IMR-90 (cell line): ENCODE measurements at regions not wholly inside any gene's neighbourhood (a gene's known extent, or its start where the extent isn't known, plus 50 kb on each side); places are given as distances from the start of the nearest gene placed in this dataset.

Source experiments
- ATAC-seq: fragments of 200-7000 bp; cut with Tn5 transposase; 2 replicates; pipeline ENCODE4 v1.9.1; 2020; ENCODE audit warnings: low read depth, mild to moderate bottlenecking, moderate library complexity
- BruUV-seq: library from RNA; stranded (reverse); fragments of 400-500 nt; replicated peaks from 2 replicates; lab custom pipeline; 2021; lab: Mats Ljungman, UMichigan
- CTCF ChIA-PET: fragments of 300-600 bp; formaldehyde crosslinking; extraction: SDS; loops from one replicate; lab custom pipeline; 2021; ENCODE audit warnings: antibody characterized with exemption; lab: Yijun Ruan, JAX
- POLR2A ChIA-PET: fragments of 300-600 bp; sonication (Branson Sonifier 250); formaldehyde crosslinking; loops from one replicate; lab custom pipeline; 2022; ENCODE audit warnings: antibody characterized with exemption; ENCODE audit not compliant: unreplicated experiment; lab: Charles Lee
- DNase-seq: peaks from one replicate; pipeline ENCODE4 v3.0.0; 2013
- H2AFZ ChIP-seq: replicated peaks from 2 replicates; pipeline ENCODE3; 2013; ENCODE audit warnings: low read length, mild to moderate bottlenecking; ENCODE audit not compliant: poor library complexity
- H2AK5ac ChIP-seq: 2 replicates; pipeline ENCODE4 v1.6.1; 2013; ENCODE audit warnings: low read depth, low read length, inconsistent platforms
- H2AK9ac ChIP-seq: replicated peaks from 2 replicates; pipeline ENCODE3; 2013; ENCODE audit warnings: mild to moderate bottlenecking, low read depth, low read length, moderate library complexity; ENCODE audit not compliant: poor library complexity
- H2BK120ac ChIP-seq: 2 replicates; pipeline ENCODE4 v1.6.1; 2013; ENCODE audit warnings: low read depth, low read length, inconsistent platforms
- H2BK15ac ChIP-seq: 3 replicates; pipeline ENCODE4 v1.6.1; 2013; ENCODE audit warnings: low read depth, low read length, inconsistent platforms
- H2BK20ac ChIP-seq: 2 replicates; pipeline ENCODE4 v1.6.1; 2013; ENCODE audit warnings: low read depth, mild to moderate bottlenecking, inconsistent platforms, low read length, moderate library complexity
- H2BK5ac ChIP-seq: 2 replicates; pipeline ENCODE4 v1.6.1; 2013; ENCODE audit warnings: mild to moderate bottlenecking, low read depth, low read length, inconsistent platforms; ENCODE audit not compliant: poor library complexity, severe bottlenecking
- H3K14ac ChIP-seq: replicated peaks from 2 replicates; pipeline ENCODE4 v1.6.1; 2013; ENCODE audit warnings: low read depth, low read length, inconsistent platforms
- H3K18ac ChIP-seq: 2 replicates; pipeline ENCODE4 v1.6.1; 2013; ENCODE audit warnings: low read depth, low read length, control low read depth
- H3K23ac ChIP-seq: 2 replicates; pipeline ENCODE4 v1.6.1; 2013; ENCODE audit warnings: low read depth, low read length, inconsistent platforms
- H3K27ac ChIP-seq: 2 replicates; pipeline ENCODE4 v1.5.1; 2013; ENCODE audit warnings: mild to moderate bottlenecking, control low read depth, low read length; ENCODE audit not compliant: insufficient read depth
- H3K27me3 ChIP-seq: 2 replicates; pipeline ENCODE4 v1.6.1; 2013; ENCODE audit warnings: low read length; ENCODE audit not compliant: control insufficient read depth, insufficient read depth
- H3K36me3 ChIP-seq: 2 replicates; pipeline ENCODE4 v1.6.1; 2013; ENCODE audit warnings: low read length, mixed read lengths; ENCODE audit not compliant: control insufficient read depth, insufficient read depth
- H3K4ac ChIP-seq: 2 replicates; pipeline ENCODE4 v1.6.1; 2013; ENCODE audit warnings: low read depth, low read length, inconsistent platforms
- H3K4me1 ChIP-seq: 2 replicates; pipeline ENCODE4 v1.6.1; 2013; ENCODE audit warnings: low read length, mixed read lengths; ENCODE audit not compliant: control insufficient read depth, insufficient read depth
- H3K4me2 ChIP-seq: 2 replicates; pipeline ENCODE4 v1.6.1; 2013; ENCODE audit warnings: low read depth, mild to moderate bottlenecking, control low read depth, low read length, moderate library complexity
- H3K4me3 ChIP-seq: 2 replicates; pipeline ENCODE4 v1.5.1; 2013; ENCODE audit warnings: low read depth, mild to moderate bottlenecking, control low read depth, low read length, moderate library complexity; ENCODE audit not compliant: insufficient read depth
- H3K56ac ChIP-seq: 2 replicates; pipeline ENCODE4 v1.6.1; 2013; ENCODE audit warnings: low read length, inconsistent platforms; ENCODE audit not compliant: insufficient read depth; ENCODE audit errors: extremely low read depth
- H3K79me1 ChIP-seq, 2 experiments: 2 replicates each; pipeline ENCODE4 v1.6.1; 2013; ENCODE audit warnings: low read length in 2 of 2, inconsistent platforms in 1 of 2, low read depth in 1 of 2
- H3K9ac ChIP-seq: 2 replicates; pipeline ENCODE4 v1.6.1; 2013; ENCODE audit warnings: low read depth, low read length, control low read depth
- H3K9me1 ChIP-seq: 2 replicates; pipeline ENCODE4 v1.6.1; 2013; ENCODE audit warnings: low read length, inconsistent platforms; ENCODE audit not compliant: insufficient read depth
- H3K9me3 ChIP-seq: 2 replicates; pipeline ENCODE4 v1.6.1; 2013; ENCODE audit warnings: low read length; ENCODE audit not compliant: control insufficient read depth, insufficient read depth
- H4K20me1 ChIP-seq: 2 replicates; pipeline ENCODE4 v1.6.1; 2013; ENCODE audit warnings: low read length, inconsistent platforms; ENCODE audit not compliant: insufficient read depth
- H4K5ac ChIP-seq: 2 replicates; pipeline ENCODE4 v1.6.1; 2013; ENCODE audit warnings: mild to moderate bottlenecking, low read depth, low read length, control low read depth
- H4K8ac ChIP-seq, 2 experiments: 2 replicates each; pipeline ENCODE4 v1.6.1; 2013; ENCODE audit warnings: low read depth in 2 of 2, low read length in 2 of 2, control low read depth in 1 of 2, inconsistent platforms in 1 of 2
- H4K91ac ChIP-seq: 2 replicates; pipeline ENCODE4 v1.6.1; 2013; ENCODE audit warnings: low read depth, low read length, inconsistent platforms; ENCODE audit not compliant: insufficient read depth
- BHLHE40 ChIP-seq: fragments of 150-350 bp; IDR thresholded peaks from 2 replicates; pipeline ENCODE4 v1.6.1; 2016; ENCODE audit warnings: mild to moderate bottlenecking, low read depth, low read length
- CEBPB ChIP-seq: IDR thresholded peaks from 2 replicates; pipeline ENCODE4 v1.6.1; 2012; ENCODE audit warnings: low read depth, low read length, improper control_type of control experiment
- CHD1 ChIP-seq: IDR thresholded peaks from 2 replicates; pipeline ENCODE4 v1.6.1; 2012; ENCODE audit warnings: low read depth, low read length, improper control_type of control experiment
- FOS ChIP-seq: fragments of 150-350 bp; IDR thresholded peaks from 2 replicates; pipeline ENCODE4 v1.6.1; 2016; ENCODE audit warnings: low read depth, low read length
- MAFK ChIP-seq: IDR thresholded peaks from 2 replicates; pipeline ENCODE4 v1.6.1; 2012; ENCODE audit warnings: low read depth, low read length, improper control_type of control experiment
- MAZ ChIP-seq: IDR thresholded peaks from 2 replicates; pipeline ENCODE4 v1.6.1; 2012; ENCODE audit warnings: low read depth, mild to moderate bottlenecking, low read length, improper control_type of control experiment, moderate library complexity, borderline replicate concordance
- MXI1 ChIP-seq: IDR thresholded peaks from 2 replicates; pipeline ENCODE4 v1.6.1; 2012; ENCODE audit warnings: low read depth, mild to moderate bottlenecking, low read length, moderate library complexity, borderline replicate concordance
- NFE2L2 ChIP-seq: fragments of 150-350 bp; IDR thresholded peaks from 2 replicates; pipeline ENCODE4 v1.6.1; 2016; ENCODE audit warnings: low read depth, mild to moderate bottlenecking, low read length
- POLR2A ChIP-seq: IDR thresholded peaks from 2 replicates; pipeline ENCODE4 v1.6.1; 2012; ENCODE audit warnings: mild to moderate bottlenecking, low read depth, low read length
- RAD21 ChIP-seq: IDR thresholded peaks from 2 replicates; pipeline ENCODE4 v1.6.1; 2012; ENCODE audit warnings: low read length, improper control_type of control experiment
- RCOR1 ChIP-seq: IDR thresholded peaks from 2 replicates; pipeline ENCODE4 v1.6.1; 2012; ENCODE audit warnings: mild to moderate bottlenecking, low read length, improper control_type of control experiment; ENCODE audit not compliant: insufficient replicate concordance
- RFX5 ChIP-seq: IDR thresholded peaks from 2 replicates; pipeline ENCODE4 v1.8.0; 2012; ENCODE audit warnings: low read depth, mild to moderate bottlenecking, low read length, moderate library complexity
- SMC3 ChIP-seq: fragments of 150-350 bp; IDR thresholded peaks from 2 replicates; pipeline ENCODE4 v1.6.1; 2016; ENCODE audit warnings: low read depth, mild to moderate bottlenecking, antibody characterized with exemption, low read length, moderate library complexity
- WGBS, 2 experiments: methylation state at CpG; one replicate each; pipeline versions ENCODE4 v1.1.5 to v1.1.7; 2013; ENCODE audit warnings: missing lambda C conversion rate in 2 of 2; ENCODE audit not compliant: insufficient read length in 1 of 2; ENCODE audit errors: extremely low coverage in 2 of 2; 5-methylcytosine and 5-hydroxymethylcytosine counted together
- dilution Hi-C: fragments of 300-500 bp; cut with HindIII; formaldehyde crosslinking; loops from one replicate; pipeline ENCODE4 v1.14.3; 2018; ENCODE audit warnings: low sequenced_read_pairs; ENCODE audit not compliant: unreplicated experiment
- in situ Hi-C: fragments of 300-500 bp; cut with MboI; formaldehyde crosslinking; loops from 3 replicates; pipeline ENCODE4 v1.14.3; 2019; ENCODE audit warnings: low sequenced_read_pairs, inconsistent platforms, mixed read lengths
- intact Hi-C: fragments of 100-400 bp; cut with micrococcal nuclease; formaldehyde crosslinking; loops from 2 replicates; pipeline ENCODE4 v1.10.0; 2022
- TF ChIP-seq, protein P1 (sequence below): fragments of 150-350 bp; IDR thresholded peaks from 2 replicates; pipeline ENCODE4 v1.6.1; 2017; ENCODE audit warnings: mild to moderate bottlenecking, antibody characterized with exemption, low read length, low read depth
- TF ChIP-seq, protein P2 (sequence below): conservative IDR thresholded peaks from 2 replicates; pipeline ENCODE4 v1.5.1; 2012; ENCODE audit warnings: mild to moderate bottlenecking, low read depth, low read length, improper control_type of control experiment
- TF ChIP-seq, protein P3 (sequence below): fragments of 150-350 bp; IDR thresholded peaks from 2 replicates; pipeline ENCODE4 v1.6.1; 2016; ENCODE audit warnings: low read depth, mild to moderate bottlenecking, low read length, moderate library complexity, borderline replicate concordance

DNA sequence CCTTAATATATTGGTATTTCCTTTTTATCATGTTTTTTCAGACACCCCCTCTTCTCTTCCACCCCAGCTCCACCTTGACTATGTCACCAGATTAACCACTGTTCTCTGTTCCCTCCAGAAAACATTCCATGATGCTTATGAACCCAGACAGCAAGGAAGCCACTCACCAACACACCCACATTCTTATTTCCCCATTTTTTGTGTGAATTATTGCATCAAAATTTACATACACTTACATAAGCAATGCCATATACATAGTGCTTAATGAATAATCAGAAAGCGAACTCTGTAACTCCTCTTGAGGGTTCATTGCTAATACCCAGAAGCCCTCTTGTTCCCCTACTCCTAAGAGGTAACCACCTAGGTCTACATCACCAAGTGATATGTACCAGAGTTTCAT, 182.3 kb upstream of the CDYL start:
- BruUV-seq, result no TSS peak
- Histone ChIP-seq H4K5ac (no peak overlapping the region), H4K20me1 (no peaks in the 10 kb centered on the region), H3K9ac (no peak overlapping the region), H3K36me3 (no peaks in the 10 kb centered on the region), H3K79me1 (no peaks in the 10 kb centered on the region), H3K27me3 (no peaks in the 10 kb centered on the region), H3K27ac (no peak overlapping the region), H3K4me1 (no peaks in the 10 kb centered on the region; the same call in 1 of the 2 replicates), H3K4ac (no peak overlapping the region), H3K14ac (no peak overlapping the region), H2AFZ (no peak overlapping the region), H3K4me2 (no peak overlapping the region), H2BK15ac (no peak overlapping the region), H3K18ac (no peak overlapping the region), H3K56ac (no peak overlapping the region), H3K9me3 (no peaks in the 10 kb centered on the region), H2BK5ac (no peak overlapping the region), H2BK120ac (no peak overlapping the region), H4K91ac (no peak overlapping the region), H3K23ac (no peak overlapping the region), H3K4me3 (no peak overlapping the region), H2BK20ac (no peak overlapping the region), H2AK5ac (no peak overlapping the region), H3K9me1 (no peaks in the 10 kb centered on the region), H2AK9ac (no peak overlapping the region), H4K8ac (no peak overlapping the region)
- WGBS, 2 experiments, result no CpG with 5 or more reads among the region's 1 CpG
- dilution Hi-C loops, result no loop called here
- intact Hi-C loops, result no loop called here
- in situ Hi-C loops, result no loop called here
- ATAC-seq, result no peak
- ChIA-PET POLR2A (no interaction called here), CTCF (no interaction called here)
- DNase-seq, result no peak
- TF ChIP-seq, protein P1, sequence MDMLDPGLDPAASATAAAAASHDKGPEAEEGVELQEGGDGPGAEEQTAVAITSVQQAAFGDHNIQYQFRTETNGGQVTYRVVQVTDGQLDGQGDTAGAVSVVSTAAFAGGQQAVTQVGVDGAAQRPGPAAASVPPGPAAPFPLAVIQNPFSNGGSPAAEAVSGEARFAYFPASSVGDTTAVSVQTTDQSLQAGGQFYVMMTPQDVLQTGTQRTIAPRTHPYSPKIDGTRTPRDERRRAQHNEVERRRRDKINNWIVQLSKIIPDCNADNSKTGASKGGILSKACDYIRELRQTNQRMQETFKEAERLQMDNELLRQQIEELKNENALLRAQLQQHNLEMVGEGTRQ, result no peak
- TF ChIP-seq POLR2A (no peak), BHLHE40 (no peak), MAZ (no peak), CHD1 (no peak), RFX5 (no peak), SMC3 (no peak), MXI1 (no peak), NFE2L2 (no peak), RCOR1 (no peak), RAD21 (no peak), CEBPB (no peak), FOS (no peak), MAFK (no peak)
- TF ChIP-seq, protein P2, sequence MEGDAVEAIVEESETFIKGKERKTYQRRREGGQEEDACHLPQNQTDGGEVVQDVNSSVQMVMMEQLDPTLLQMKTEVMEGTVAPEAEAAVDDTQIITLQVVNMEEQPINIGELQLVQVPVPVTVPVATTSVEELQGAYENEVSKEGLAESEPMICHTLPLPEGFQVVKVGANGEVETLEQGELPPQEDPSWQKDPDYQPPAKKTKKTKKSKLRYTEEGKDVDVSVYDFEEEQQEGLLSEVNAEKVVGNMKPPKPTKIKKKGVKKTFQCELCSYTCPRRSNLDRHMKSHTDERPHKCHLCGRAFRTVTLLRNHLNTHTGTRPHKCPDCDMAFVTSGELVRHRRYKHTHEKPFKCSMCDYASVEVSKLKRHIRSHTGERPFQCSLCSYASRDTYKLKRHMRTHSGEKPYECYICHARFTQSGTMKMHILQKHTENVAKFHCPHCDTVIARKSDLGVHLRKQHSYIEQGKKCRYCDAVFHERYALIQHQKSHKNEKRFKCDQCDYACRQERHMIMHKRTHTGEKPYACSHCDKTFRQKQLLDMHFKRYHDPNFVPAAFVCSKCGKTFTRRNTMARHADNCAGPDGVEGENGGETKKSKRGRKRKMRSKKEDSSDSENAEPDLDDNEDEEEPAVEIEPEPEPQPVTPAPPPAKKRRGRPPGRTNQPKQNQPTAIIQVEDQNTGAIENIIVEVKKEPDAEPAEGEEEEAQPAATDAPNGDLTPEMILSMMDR, result no peak
- TF ChIP-seq, protein P3, sequence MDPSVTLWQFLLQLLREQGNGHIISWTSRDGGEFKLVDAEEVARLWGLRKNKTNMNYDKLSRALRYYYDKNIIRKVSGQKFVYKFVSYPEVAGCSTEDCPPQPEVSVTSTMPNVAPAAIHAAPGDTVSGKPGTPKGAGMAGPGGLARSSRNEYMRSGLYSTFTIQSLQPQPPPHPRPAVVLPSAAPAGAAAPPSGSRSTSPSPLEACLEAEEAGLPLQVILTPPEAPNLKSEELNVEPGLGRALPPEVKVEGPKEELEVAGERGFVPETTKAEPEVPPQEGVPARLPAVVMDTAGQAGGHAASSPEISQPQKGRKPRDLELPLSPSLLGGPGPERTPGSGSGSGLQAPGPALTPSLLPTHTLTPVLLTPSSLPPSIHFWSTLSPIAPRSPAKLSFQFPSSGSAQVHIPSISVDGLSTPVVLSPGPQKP, result no peak
